ENCODE measurements at regions not wholly inside any gene's neighbourhood (a gene's known extent, or its start where the extent isn't known, plus 50 kb on each side); places are given as distances from the start of the nearest gene placed in this dataset.
"Not testable (repeated sequence)": the region's sequence is repeated elsewhere in the genome, so short reads cannot be mapped to it uniquely, and the experiment has no call there.

DNA sequence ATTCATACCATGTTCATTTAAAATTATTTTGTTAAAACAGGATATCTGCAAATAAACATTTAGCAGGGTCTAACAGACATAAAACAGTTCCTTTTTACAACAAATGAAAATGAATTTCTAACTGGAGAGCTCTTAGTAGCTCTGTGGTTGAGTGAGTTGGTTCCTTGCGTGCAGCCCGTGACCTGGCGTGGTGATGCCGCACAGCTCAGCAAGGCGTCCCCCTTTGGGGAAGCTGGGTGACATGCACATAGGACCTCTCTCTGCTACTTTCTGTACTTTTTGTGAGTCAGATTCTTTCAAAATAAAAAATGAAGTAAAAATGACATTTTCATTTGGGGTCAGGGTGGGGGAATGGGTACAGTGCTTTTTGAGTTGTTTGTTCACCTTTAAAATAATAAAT is 75.9 kb downstream of the NPIPB11 start:
- not testable (repeated sequence) for DNase-seq (ENCODE audit: low read depth in 1 of 2, low spot score in 1 of 2)

DNA sequence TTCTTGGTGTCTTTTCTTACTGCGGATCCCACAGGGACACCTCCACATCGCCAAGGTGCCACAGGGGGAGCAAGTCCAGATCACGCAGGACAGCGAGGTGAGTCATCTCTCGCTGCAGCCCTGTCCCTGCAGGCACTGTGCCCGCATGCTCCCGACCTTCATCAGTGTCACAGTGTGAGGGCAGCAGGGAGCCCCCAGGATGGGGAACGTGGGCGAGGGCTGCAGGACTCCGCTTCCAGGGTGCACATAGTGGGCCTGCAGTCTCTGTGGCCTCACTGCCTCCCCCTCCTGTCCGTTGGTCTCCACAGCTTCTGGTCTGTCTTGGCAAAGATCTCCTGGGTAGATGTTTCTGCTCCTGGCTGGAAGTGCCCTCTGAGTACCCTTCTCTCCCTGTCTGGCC is 78.0 kb downstream of the NPIPB11 start:
- not testable (repeated sequence) for DNase-seq (ENCODE audit: low read depth in 1 of 2, low spot score in 1 of 2)

DNA sequence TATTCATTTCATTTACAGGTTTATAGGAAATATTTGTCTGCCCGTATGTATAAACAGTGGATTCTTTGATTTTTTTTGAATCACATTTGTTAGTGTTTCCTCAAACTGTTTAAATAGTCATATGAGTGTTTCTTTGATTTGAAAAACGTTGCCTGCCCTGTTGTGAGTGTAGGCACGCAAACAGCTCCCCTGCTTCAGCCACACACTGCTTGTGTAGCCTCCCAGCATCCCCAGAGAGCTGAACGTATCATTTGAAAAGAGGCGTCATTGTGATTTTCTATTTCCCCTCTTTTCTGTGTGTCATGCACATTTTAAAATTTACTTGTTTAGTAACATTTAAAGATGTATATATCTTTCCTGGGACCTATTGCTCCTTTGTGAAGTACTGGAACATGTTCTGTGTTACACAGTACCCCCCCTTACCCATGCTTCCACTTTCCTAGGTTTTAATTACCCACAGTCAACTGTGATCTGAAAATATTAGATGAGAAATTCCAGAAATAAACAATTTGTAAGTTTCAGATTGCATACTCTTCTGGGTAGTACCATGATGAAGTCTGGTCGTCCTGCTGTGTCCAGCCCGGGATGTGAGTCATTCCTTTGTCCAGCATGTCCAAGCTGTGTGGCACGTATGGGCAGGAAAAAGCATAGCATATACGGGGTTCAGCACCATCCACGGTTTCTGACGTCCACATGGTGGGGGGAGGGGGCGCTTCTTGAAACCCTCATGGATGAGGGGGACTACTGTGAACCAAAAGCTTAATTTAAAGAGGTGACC is 78.7 kb downstream of the NPIPB11 start:
- DNase-seq (ENCODE audit: low read depth in 1 of 2, low spot score in 1 of 2), result not testable (repeated sequence)

DNA sequence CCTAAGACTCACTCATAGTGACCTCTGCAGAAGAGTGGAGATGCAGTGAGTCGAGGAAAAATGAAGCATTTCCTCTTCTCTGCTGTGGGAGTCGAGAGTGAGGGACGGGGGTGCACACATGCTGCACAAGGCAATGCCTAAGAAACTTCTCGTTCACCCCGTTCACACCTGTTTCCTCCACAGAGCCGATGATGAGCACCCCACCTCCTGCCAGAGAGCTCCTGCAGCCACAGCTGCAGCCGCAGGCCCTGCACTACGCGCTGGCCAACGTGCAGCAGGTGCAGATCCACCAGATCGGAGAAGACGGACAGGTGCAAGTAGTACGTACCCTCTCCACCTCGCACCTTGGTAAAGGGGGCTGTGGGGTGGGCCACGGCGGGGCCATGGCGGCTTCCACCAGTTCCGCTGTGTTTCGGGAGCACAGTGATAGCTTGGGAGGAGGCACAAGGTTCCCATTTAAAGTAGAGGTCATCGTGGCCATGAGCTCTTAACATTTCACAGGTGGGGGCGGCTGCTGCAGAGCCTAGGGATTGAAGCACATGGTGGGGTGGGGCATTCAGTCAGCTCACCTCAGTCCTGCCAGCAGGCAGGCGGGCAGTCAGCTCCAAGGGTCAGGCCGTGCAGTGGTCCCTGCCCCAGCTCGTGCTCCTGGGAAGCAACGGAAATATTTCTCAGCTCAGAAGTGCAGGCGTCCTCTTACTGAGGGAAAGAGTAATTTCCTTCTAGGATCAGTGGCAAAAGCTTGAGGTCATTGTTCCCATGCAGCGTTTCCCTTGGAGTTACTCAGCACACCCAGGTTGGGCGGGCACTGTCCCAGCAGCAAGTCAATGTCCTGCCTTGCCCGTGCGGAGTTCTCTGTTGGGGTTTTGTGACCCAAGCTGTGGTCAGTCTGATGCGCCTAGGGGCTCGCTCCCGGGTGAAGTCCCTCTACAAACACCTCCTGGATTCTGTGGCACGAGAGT is 80.1 kb downstream of the NPIPB11 start:
- not testable (repeated sequence) for DNase-seq (ENCODE audit: low read depth in 1 of 2, low spot score in 1 of 2)

DNA sequence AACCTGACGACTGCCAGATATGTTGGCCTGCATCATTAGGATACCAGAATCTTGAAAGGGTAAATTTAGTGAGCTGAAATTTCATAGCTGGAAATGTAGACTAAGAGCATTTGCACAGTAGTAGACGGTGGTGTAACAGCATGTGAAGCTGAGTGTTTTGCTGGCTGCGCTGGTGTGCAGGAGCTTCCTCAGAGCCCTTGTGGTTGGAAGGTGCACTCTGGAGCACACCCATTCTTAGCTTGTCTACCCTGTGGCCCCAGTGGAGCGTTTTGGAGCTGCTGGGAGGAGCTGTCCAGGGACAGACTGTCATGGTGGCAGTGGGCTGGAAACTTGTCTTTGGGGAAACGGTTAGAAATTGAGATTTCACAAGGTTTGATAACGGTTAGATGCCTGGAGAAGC is 82.8 kb downstream of the NPIPB11 start:
- not testable (repeated sequence) for DNase-seq (ENCODE audit: low read depth in 1 of 2, low spot score in 1 of 2)

DNA sequence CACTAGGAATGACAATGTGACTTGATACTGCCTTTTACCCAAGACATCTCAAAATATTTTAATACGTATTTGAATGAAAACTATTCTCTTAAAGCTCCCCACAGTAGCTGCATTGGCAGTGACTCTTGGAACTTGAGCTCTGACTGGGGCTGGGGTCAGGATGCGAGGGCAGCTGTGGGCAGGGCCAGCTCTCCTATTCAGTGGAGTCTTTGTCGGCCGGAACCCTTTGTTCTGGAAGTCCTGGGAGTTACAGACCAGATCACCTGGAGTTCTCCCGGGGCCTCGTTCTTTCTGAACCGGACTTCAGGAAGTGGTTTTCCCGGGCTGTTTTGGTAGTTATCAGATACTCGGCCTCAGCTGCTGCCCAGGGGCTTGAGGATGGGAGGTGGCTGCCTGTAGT is 84.9 kb downstream of the NPIPB11 start:
- no peak for DNase-seq (ENCODE audit: low read depth in 1 of 2, low spot score in 1 of 2)

DNA sequence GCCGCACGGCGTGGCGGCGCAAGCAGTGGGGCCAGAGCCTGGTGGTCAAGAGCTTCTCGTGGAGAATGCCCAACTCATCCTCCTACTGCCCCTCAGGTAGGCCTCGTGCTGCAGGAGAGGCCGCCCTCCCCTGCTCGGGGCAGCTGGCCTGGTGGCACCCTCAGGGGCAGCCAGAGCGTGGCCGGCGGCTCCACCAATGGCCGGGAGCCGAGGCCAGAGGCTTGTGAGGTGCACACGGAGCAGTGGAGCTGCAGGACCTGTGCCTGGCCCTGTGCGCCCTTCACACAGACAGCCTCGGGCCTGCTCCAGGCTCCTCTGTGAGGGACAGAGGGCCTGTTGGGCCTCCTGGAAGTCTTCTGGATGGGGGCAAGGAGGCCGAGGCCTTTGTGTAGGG is 85.5 kb downstream of the NPIPB11 start:
- no peak for DNase-seq (ENCODE audit: low read depth in 1 of 2, low spot score in 1 of 2)

DNA sequence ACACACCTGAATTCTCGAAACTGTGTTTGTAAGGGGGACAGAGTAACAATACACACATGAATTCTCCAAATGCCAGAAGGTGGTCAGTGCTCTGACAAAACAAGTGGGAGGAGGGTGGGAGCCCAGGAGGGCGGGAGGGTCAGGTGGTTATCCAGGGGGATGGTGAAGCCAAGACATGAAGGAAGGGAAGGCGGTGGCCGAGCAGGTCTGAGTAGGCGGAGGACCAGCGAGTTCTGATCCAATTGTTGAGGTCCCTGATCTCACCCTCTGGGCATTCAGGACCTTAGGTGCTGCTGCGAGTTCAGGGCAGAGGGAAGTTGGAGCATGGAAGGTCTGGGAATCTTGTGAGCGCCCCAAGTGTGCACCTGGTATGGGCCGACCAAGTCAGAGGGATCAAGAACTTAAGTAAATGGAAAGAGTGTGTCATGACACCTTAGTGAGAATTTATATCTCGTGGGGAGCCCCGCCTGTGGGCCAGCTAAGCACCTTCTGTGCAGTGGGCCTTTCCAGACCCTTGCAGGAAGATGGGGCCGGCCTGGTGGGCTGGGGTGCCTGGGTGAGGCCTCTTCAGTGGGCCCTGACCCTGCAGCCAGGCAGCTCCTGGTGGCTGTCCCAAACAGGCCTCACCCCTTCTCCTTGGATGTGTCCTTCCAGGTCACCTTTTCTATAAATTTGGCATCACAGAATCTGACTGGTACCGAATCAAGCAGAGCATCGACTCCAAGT is 86.1 kb downstream of the NPIPB11 start:
- DNase-seq (ENCODE audit: low read depth in 1 of 2, low spot score in 1 of 2), result no peak

DNA sequence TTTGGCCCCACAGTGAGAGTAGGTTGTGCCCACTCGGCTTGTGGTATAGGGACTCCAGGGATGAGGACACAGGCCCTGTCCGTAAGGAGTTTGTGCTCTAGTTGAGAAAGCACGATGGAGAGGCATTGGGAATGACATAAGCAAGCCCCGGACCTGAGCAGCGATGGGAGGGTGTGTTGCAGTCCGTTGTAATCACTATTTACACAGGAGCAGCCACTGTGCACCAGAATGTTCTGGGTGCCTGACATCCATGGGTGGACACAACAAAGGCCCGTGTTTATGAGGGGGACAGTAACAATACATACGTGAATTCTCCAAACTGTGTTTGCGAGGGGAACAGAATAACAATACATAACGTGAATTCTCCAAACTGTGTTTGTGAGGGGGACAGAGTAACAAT is 86.8 kb downstream of the NPIPB11 start:
- DNase-seq (ENCODE audit: low read depth in 1 of 2, low spot score in 1 of 2), result no peak

DNA sequence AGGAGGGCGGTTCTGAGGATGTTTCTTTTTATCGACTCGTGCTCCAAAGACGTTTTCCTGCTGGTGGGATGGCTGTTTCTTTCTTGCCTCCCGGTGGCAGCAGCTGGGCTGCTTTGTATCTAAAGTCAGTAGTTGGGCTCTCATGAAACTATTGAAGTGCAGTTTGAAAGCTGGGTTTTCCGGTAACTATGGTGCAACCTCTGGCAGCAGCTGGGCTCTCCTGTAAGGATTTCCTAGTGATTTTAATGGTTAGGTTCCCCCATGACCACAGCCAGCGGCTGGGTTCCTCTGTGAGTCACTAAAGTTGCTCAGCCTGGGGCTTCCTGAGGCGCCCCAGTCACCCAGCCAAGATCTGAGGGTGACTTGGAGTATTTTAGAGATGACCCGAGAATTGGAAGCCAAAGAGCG is 87.9 kb downstream of the NPIPB11 start:
- not testable (repeated sequence) for DNase-seq (ENCODE audit: low read depth in 1 of 2, low spot score in 1 of 2)

DNA sequence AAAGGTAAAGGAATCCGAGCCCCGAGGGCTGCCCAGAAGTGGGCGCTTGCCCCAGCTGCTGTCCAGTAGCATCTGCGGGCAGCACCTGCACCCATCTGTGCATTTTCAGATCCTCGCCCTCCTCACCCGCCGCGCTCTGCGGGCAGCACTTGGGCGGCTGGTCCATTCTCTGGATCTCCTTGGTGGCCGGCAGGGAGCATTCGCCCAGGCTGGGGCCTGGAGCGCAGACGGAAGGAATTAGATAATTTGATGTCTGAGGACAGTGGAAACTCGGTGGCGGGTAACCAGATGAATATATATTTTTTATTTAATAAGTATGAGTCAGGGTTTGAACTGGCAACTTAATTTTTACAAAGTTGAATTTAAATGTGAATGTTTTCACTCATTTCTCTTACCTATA is 88.5 kb downstream of the NPIPB11 start:
- no peak for DNase-seq (ENCODE audit: low read depth in 1 of 2, low spot score in 1 of 2)

DNA sequence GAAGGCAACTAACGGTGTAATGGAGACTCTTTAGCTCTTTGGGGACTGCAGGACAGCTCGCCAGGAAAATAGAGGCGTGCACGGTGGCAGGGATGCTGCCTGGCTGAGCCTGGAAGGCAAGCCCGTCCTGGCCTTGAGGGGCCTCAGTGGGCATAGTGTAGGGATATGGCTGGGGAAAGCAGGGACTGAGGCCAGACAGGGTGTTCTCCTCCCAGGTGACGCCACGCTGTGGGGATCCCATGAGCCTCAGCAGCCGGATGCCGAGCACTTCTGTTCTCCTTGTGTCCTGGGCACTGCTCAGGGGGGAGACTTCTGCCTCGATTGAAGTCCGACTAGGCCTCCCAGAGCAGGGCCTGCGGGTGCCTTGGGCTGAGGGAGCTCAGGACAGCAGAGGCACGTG is 89.2 kb downstream of the NPIPB11 start:
- DNase-seq (ENCODE audit: low read depth in 1 of 2, low spot score in 1 of 2), result no peak

DNA sequence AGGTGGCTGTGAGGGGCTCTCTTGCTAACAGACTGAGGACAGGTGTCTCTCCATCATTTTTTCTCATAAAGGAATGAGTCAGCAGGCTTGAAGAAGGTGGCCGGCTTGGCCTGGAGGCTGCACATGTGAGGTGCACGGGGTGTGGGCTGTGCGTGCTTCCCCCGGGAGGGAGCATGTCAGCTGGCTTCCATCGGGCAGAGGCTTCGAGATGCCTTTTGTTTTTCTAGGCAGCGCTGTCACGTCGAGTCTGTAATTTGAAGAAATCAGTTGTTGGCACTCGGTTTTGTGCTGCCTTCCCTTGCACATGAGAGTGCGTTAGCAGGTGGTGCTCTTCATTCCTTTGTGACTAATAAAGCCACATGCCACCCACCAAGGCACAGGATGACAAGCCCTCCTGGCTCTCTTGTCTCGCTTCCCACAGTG is 89.7 kb downstream of the NPIPB11 start:
- no peak for DNase-seq (ENCODE audit: low read depth in 1 of 2, low spot score in 1 of 2)

DNA sequence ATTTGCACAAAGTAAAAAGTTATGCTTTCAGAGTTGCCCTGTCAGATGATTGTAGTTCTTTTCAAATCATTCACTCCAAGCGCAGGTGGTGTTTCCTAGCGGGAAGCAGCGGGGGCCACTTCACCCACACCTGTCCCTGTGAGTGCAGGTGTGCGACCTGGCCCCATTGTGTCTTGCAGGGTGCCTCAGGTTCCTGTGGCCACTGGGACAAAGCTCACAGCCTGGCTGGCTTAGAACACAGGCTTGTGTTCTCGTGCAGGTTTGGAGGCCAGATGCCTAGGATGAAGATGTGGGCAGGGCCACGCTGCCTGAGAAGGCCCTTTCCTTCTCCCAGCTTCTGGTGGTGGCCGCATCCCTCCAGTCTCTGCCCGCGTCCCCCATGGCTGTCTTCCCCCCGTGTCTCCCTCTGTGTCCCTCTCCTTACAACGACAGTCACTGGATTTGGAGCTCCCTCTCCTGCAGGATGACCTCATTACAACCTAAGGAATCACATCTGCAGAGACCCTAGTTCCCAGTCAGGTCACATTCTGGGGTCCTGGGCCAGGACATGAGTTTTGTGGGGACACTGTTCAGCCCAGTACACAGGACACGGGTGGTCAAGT is 90.5 kb downstream of the NPIPB11 start:
- DNase-seq (ENCODE audit: low read depth in 1 of 2, low spot score in 1 of 2), result no peak

DNA sequence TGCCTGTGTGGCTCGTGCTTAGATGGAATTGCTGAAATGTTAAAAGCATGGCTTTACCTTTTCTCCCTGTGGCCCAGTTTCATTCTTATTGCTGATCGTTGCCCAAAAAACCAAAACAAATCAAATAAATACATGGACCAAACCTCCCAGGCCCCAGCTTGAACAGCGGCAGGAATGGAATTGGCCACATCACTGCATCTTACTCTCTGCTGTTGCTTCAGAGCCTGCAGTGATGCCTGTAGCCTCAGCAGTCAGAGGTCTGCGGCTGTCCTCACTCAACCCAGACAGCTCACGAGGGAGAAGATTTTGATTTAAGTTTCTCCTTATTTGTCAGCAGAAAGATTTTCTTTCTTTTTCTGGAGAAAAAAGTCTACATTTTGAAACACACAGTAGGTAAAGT is 91.5 kb downstream of the NPIPB11 start:
- DNase-seq (ENCODE audit: low read depth in 1 of 2, low spot score in 1 of 2), result no peak

DNA sequence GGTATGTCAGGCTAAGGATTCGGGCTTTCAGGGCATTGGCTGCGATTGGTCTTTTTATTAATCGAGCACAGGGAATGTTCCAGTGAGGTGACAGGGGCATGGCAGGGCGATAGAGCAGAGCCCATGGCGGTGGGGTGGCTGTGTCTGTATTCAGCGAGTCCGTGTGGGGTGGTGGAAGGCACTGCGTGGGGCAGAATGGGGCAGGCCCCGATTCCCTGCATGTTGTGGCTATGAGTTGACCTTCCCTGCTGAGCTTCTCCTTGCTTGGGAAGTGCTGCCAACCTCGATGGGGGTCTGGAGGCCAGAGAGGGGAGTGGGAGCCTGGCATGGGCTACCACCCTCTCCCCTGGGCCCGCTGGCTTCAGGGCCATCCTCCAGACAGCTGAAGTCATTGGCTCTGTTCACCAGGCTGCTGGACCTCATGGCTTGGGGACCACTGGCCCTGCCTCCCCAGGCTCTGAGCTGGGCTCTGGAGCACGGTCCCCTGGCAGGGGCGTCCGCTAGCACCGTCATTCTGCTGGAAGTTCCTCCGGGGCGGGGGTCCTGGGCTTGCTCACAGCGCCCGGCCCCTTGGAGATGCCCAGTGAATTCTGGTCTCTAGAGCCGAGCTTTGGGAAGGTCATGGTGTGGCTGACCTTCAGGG is 92.1 kb downstream of the NPIPB11 start:
- no peak for DNase-seq (ENCODE audit: low read depth in 1 of 2, low spot score in 1 of 2)

DNA sequence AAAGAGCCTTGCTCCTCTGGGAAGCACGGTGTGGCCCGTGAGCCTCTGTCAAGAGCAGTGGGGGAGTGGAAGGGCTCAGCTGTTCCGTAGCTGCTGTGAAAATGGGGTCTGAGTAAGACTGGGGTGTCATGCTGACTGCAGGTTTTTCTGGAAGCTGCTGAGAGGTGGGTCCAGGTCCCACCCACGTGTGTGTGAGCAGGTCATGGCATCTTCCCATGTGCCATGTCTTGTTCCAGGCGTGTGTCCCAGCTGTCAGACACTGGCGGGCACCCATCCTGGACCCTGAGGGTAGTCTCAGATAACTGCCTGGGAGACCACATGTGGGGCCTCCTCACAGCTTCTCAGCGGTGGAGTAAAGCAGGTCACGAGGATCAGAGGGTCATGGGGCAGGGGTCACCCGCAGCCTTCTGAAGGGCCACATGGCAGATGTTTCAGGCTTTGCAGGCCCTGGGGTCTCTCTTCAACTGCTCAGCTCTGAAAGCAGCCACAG is 92.9 kb downstream of the NPIPB11 start:
- no peak for DNase-seq (ENCODE audit: low read depth in 1 of 2, low spot score in 1 of 2)

DNA sequence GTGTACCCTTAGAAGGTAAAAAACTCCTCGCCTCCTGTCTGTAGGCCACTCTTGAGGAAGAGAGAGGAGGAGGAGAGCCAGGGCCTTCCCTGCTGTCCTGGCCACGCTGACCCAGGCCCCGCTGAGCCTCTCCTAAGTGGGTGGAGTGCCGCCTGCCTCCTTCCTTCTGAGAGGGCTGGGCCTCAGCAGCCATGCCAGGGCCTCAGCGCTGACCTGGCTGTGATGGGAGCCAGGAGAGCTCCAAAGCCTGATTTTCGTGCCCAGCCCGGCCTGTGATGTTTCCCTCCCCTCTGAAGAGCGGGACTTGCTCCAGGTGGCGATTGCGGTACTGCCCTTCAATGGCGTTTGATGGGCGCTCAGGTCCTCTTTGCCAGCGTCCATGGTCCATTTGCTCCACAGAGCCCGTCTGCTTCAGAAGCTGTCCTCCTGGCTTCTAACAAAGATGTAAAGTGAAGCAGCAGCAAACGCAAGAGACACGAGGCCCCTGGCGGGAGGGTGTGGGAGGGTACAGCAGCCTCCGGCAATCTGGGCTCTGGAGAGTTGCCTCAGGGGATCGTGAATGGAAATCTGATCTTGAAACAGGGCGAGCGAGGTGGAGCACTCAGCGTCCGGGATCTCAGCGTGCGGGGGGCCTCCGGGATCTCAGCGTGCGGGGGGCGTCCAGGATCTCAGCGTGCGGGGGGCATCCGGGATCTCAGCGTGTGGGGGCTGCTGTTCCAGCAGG is 93.5 kb downstream of the NPIPB11 start:
- no peak for DNase-seq (ENCODE audit: low read depth in 1 of 2, low spot score in 1 of 2)

DNA sequence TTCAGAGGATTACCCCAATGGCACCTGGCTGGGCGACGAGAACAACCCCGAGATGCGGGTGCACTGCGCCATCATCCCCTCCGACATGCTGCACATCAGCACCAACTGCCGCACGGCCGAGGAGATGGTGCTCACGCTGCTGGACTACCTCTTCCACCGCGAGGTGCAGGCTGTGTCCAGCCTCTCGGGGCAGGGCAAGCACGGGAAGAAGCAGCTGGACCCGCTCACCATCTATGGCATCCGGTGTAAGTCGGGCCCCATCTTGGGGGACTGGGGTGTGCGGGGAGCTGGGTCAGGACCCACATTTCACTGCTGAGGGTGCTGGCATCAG is 94.2 kb downstream of the NPIPB11 start:
- not testable (repeated sequence) for DNase-seq (ENCODE audit: low read depth in 1 of 2, low spot score in 1 of 2)

Data from activated CD4-positive, alpha-beta T cell treated with anti-CD3 and anti-CD28 coated beads, Interleukin-2, amount 50 U/mL, for 24 hours (primary cell).